ENCODE measurements at regions not wholly inside any gene's neighbourhood (a gene's known extent, or its start where the extent isn't known, plus 50 kb on each side); places are given as distances from the start of the nearest gene placed in this dataset.

DNA sequence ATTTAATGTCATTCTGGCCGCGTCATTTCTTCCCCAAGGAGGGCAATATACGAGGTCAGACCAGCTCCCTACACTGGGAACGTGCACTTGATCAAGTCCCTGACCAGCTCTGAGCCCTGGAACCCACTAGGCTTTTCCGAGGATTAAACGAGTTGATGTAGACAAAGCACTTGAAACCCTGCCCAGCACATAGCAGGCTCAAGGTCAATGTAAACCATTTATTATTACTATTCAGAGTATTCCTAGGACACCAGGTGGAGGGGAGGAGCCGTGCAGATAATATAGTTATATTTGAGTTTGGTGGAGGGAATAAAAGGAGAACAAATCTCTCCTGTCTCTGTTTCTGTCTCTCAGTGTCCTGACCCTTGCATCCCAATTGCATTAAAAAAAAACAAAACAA lies 174.1 kb upstream of the IGSF21 start:
- no peak for DNase-seq

DNA sequence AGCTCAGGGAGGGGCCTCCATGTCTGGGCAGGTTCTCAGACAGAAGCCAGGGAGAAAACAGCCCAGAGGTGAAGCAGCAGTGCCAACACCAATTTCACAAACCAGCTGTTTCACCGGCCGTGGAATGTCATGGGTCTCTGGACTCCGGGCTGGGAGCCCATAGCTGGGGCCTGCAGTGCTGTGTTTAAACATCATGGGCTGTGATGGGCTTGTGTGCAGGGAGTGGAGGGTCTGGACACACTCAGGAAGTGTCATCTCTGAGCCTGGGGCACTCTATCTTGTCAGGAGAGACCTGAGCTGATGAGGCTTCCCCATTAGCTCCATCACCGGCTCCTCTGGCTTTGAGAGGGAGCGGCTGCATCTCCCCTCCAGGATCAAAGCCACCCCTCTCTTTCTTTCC lies 173.6 kb upstream of the IGSF21 start:
- DNase-seq, result no peak

DNA sequence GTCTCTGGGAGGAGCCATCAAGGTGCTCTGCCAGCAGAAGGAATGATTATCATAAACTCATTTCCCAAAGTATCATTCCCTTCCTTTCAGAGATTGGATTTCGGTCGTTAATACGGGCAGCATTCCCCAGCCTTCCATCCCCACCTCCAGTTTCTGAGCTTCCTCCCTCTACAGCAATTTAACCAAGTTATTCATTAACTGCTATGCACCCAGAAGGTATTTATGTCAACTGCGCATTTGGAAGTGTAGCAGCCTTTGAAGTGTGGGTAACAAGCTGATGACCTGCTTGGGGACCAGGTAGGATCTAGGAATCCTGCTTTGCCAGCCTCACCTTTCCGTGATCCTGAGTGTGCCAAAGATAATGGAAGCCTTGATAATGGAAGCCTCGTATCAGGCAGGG lies 172.4 kb upstream of the IGSF21 start:
- DNase-seq, result no peak

GRCh38 chr1:17941431-17942189 lies 166.0 kb upstream of the IGSF21 start:
- DNase-seq, result no peak

- DNase-seq, result no peak
Measured at GRCh38 chr1:17943506-17943905, 164.1 kb upstream of the IGSF21 start.

- DNase-seq, result no peak
Measured at GRCh38 chr1:17944646-17945045, 163.0 kb upstream of the IGSF21 start.

- DNase-seq, result no peak
Measured at GRCh38 chr1:17946434-17946833, 161.2 kb upstream of the IGSF21 start.

GRCh38 chr1:17948594-17948993 lies 159.0 kb upstream of the IGSF21 start:
- DNase-seq, result no peak

DNA sequence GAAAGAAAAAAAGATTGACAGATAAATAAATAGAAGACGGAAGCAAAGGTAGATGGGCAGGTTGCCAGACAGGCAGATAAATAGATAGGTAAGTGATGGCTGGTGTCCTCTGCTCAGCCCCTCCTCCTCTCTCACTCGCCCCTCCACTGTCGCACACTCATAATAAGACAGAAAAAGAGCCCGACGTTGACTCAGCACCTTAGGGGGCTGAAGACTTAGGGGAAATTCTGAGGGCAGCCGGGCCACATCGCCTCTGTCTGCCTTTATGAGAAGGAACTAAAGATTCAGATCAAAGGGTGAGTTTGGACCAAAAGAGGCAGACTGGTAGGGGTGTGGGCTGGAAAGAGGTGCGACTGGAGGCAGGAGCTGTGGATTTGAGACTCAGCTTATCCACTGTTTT lies 158.1 kb upstream of the IGSF21 start:
- DNase-seq, result no peak

GRCh38 chr1:17950728-17951127 lies 156.9 kb upstream of the IGSF21 start:
- DNase-seq, result no peak

DNA sequence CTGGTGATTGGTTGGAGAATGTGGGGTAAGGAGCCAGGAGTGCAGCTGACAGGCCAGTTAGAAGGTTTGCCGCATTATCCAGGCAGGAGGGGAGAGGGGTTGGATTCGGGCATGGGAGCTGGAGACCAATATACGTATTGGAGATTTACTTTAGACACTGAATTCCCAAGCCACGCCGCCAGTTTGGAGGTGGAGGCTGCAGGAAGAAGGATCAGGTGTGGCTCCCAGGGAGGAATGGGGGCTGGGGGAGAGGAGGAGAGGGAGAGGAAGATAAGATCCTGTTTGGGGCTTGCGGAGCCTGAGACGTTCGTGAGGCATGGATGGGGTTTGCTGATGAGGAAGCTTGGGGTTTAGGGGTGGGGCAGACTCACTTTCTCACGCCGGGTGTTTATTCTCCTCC lies 155.1 kb upstream of the IGSF21 start:
- no peak for DNase-seq

DNA sequence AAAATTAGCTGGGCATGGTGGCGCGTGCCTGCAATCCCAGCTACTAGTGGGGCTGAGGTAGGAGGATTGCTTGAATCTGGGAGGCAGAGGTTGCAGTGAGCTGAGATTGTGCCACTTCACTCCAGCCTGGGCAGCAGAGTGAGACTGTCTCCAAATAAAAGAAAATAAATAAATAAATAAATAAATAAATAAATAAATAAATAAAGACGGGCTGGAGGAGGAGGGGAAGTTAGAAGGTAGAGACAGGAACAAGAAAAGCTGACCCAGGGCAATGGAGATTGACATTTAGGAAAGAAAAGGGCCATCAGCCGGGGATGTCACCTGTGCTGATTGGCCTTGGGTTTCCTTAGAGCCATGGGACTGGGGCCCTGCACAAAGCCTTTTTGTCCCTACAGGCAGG lies 153.7 kb upstream of the IGSF21 start:
- DNase-seq, result no peak

DNA sequence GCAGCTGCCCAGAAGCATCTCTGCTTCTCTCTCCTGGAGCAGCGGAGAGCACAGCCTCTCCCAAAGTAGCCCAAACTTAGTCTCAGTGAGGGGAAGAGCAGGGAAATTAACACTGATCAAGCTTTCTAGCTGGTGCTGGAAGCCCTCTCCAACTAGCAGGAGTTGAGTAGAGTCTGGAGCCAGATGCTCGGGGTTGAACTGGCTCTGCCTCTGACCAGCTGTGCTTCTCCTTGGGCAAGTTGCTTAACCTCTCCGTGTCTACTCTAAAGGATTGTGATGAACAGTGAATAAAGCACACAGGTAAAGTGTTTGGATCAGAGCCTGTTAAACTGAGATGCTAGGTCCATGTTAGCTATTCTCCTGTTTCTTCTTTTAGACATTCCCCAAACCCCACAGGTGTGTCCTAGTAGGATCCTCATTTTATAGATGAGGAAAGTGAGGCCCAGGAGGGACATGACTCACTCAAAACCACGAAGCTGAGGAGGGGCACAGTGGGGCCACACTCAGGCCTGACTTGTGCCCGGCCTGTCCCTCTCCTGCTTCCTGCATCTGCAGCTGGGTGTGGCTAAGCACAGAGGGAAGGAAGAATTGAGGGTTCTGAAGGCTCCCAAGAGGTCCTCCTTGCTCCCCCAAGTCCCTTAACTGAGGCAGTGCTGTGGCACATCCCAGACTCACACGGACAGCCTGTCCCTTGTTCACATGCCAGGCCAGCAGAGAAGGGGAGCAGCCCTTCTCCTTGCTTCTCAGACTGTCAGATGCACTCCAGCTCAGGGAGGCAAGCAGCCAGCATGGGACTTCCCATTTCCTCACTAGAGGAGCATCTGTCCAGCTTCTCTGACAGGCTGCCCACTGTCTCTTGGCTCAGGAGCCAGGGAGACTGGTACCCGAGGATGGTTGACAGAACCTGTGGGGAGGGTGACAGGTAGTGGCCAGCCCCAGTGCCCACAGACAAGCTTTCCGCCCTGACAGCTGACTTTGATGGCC lies 152.0 kb upstream of the IGSF21 start:
- no peak for DNase-seq

DNA sequence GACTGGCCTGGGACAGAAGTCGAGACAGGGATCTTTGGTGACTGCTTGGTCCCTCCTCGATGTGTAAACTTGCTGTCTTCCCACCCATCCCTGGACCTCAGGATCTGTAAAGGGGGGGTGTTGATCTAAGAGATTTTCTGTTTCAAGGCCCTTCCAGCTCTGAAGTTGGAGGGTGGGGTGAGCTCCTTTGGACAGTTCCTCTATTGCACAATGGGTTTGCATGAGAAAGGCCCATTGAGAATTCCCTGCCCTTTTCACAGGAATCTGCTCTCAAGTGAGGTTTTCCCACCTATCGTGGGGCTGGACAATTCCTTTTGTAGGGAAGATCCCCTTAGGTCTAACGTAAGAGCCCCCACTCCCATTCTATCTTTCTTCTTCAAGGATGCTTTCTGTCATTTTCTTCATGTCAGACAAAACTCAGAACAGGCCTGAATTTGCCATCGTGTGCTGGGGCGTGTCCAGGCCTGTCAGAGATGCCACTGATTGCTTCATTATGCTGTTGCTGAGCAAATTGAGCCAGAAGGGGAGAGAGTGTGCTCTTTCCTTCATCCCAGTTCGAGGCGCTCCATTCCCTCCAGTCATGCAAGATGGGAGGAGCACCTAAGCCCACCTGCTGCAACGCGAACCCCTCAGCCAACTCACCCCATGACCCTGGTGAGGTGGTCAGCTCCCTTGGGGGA lies 149.9 kb upstream of the IGSF21 start:
- DNase-seq, result no peak

GRCh38 chr1:17958704-17959103 lies 148.9 kb upstream of the IGSF21 start:
- no peak for DNase-seq

GRCh38 chr1:17963513-17963912 lies 144.1 kb upstream of the IGSF21 start:
- DNase-seq, result no peak

GRCh38 chr1:17965515-17966100 lies 142.0 kb upstream of the IGSF21 start:
- no peak for DNase-seq

GRCh38 chr1:17966341-17966740 lies 141.3 kb upstream of the IGSF21 start:
- no peak for DNase-seq

DNA sequence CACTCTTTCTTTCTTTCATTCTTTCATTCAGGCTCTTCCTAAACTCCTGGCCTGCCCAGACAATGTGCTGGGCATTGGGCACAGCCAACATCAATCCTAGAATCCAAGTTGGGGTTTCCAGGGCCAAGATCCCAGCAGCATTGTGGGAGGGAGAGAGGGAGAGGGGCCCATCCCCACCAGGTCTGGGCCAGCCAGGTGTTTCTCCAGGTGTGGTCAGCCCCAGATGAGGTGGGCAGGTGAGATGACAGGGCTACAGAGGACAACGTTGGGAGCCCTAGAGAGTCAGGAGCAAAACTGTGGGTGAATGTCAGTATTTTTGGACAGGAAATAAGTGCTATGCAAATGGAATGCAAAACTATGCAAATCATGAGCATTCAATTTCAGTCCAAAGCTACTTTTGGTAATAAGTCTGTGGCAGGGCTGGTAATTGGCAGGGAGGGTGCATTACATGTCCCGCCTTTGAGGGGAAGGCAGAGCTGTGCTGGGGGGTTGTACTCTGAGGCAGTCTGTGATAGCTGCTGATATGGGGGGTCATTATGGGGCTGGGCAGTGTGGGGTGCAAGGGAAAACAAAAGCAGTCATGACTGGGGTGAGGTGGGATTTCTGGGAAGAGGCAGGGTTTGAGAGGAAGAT lies 139.9 kb upstream of the IGSF21 start:
- DNase-seq, result no peak

GRCh38 chr1:17970757-17971156 lies 136.8 kb upstream of the IGSF21 start:
- no peak for DNase-seq

- DNase-seq, result no peak
Measured at GRCh38 chr1:17973694-17974093, 133.9 kb upstream of the IGSF21 start.

GRCh38 chr1:17976854-17977253 lies 130.7 kb upstream of the IGSF21 start:
- no peak for DNase-seq
